ENCODE measurements at regions not wholly inside any gene's neighbourhood (a gene's known extent, or its start where the extent isn't known, plus 50 kb on each side); places are given as distances from the start of the nearest gene placed in this dataset.

- no peak for TF ChIP-seq CTCF (IDR thresholded peaks at IDR 0.05)
- no peak for TF ChIP-seq ZFX (IDR thresholded peaks at IDR 0.05; ENCODE audit: borderline replicate concordance)
These were observed 1178.6 kb upstream of the CDH9 start for GRCh38 chr5:28216939-28217360.
